GM12892 (cell line): ENCODE measurements at regions not wholly inside any gene's neighbourhood (a gene's known extent, or its start where the extent isn't known, plus 50 kb on each side); places are given as distances from the start of the nearest gene placed in this dataset.

Experiments
- POLR2A ChIP-seq: IDR thresholded peaks from 2 replicates; pipeline ENCODE4 v1.6.1; 2011; ENCODE audit warnings: low read depth, low read length, control low read depth
- TAF1 ChIP-seq: IDR thresholded peaks from 2 replicates; pipeline ENCODE4 v1.6.1; 2011; ENCODE audit warnings: low read depth, mild to moderate bottlenecking, control low read depth, low read length, borderline replicate concordance

DNA sequence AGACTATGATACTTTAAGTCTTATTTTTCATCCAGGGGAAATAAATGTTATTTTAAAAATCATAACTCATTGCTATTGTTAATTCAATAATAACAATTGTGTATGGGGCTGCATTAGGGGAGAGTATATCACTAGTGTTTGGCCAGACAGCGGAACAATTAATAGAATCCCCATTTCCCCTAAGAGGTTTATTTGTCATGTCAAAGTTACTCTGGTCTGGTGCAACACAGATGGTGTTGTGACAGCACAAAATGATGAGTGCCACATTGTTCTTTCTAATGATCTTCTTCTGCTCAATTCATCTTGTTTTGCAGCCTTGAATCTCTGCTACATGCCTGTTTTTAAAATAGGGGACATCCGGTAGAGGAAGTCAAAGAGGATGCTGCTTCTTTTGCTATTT, 351.6 kb downstream of the NSUN3 start:
- no peak for TF ChIP-seq POLR2A
- no peak for TF ChIP-seq TAF1
